Spleen (tissue), 11 donors: ENCODE measurements at regions not wholly inside any gene's neighbourhood (a gene's known extent, or its start where the extent isn't known, plus 50 kb on each side); places are given as distances from the start of the nearest gene placed in this dataset.

Source experiments
- DNase-seq: peaks from one replicate; pipeline ENCODE4 v3.0.0-alpha.2; 2020
- H3K27ac ChIP-seq, 8 donors: fragments of 200-600 bp; sonication (generic) in 7 of 8; 1 replicate in 4 of 8; 2 replicates in 4 of 8; pipeline versions ENCODE4 v1.5.0 to v1.8.0; 2016 to 2021; ENCODE audit warnings: inconsistent platforms in 4 of 8, mild to moderate bottlenecking in 4 of 8, moderate library complexity in 1 of 8
- H3K27me3 ChIP-seq, 7 donors: fragments of 200-600 bp; sonication (generic) in 6 of 7; replicated peaks in 1 of 7; 1 replicate in 4 of 7; 2 replicates in 3 of 7; pipeline versions ENCODE4 v1.5.0 to v1.8.0; 2016 to 2021; ENCODE audit warnings: inconsistent platforms in 3 of 7, mild to moderate bottlenecking in 1 of 7
- H3K36me3 ChIP-seq, 6 donors: fragments of 200-600 bp; sonication (generic) in 5 of 6; 1 replicate in 4 of 6; 2 replicates in 2 of 6; pipeline versions ENCODE4 v1.5.0 to v1.8.0; 2016 to 2021; ENCODE audit warnings: inconsistent platforms in 2 of 6
- H3K4me1 ChIP-seq, 6 donors: fragments of 200-600 bp; sonication (generic) in 5 of 6; 1 replicate in 3 of 6; 2 replicates in 3 of 6; pipeline versions ENCODE4 v1.5.0 to v1.8.0; 2016 to 2021; ENCODE audit warnings: inconsistent platforms in 3 of 6
- H3K4me3 ChIP-seq, 8 donors: fragments of 200-600 bp; sonication (generic) in 7 of 8; 1 replicate in 4 of 8; 2 replicates in 4 of 8; pipeline versions ENCODE4 v1.5.0 to v1.8.0; 2016 to 2021; ENCODE audit warnings: inconsistent platforms in 4 of 8, mild to moderate bottlenecking in 4 of 8, moderate library complexity in 2 of 8
- H3K9me3 ChIP-seq, 8 donors: fragments of 200-600 bp; sonication (generic) in 7 of 8; 1 replicate in 4 of 8; 2 replicates in 4 of 8; pipeline versions ENCODE4 v1.5.0 to v1.8.0; 2016 to 2021; ENCODE audit warnings: inconsistent platforms in 4 of 8
- CTCF ChIP-seq, 11 experiments: fragments of 200-600 bp in 7 of 11; fragments of 450-650 bp in 4 of 11; sonication (generic) in 4 of 11; IDR thresholded peaks in 8 of 11; conservative IDR thresholded peaks in 3 of 11; 1 replicate in 7 of 11; 2 replicates in 4 of 11; pipeline versions ENCODE4 v1.4.0 to v1.8.0; 2016 to 2021; ENCODE audit warnings: antibody characterized with exemption in 11 of 11, inconsistent platforms in 4 of 11, mild to moderate bottlenecking in 1 of 11
- POLR2A ChIP-seq, 3 donors: fragments of 450-650 bp; IDR thresholded peaks; one replicate each; pipeline ENCODE4 v1.5.1; 2017; ENCODE audit warnings: antibody characterized with exemption in 3 of 3, mild to moderate bottlenecking in 1 of 3
- POLR2AphosphoS5 ChIP-seq, 3 donors: sonication (generic); formaldehyde crosslinking; IDR thresholded peaks; one replicate each; pipeline ENCODE4 v1.5.1; 2017; ENCODE audit warnings: antibody characterized with exemption in 3 of 3
- WGBS, 5 donors: extraction: QIAGEN DNeasy Blood & Tissue Kit in 3 of 5; methylation state at CpG; one replicate each; pipeline versions ENCODE4 v1.1.5 to v1.1.7; 2013 to 2018; 5-methylcytosine and 5-hydroxymethylcytosine counted together
- intact Hi-C: fragments of 100-400 bp; cut with DNase I; formaldehyde crosslinking; loops from one replicate; pipeline ENCODE4 v1.15.0; 2023; ENCODE audit warnings: low total_unique reads
- donor health status: healthy with polysubstance abuse.
- donor health status: DM: no; HTN: no; CAD: no; lungs with moderate emphysema.
- donor health status: DM: no; HTN: no; CAD: no.
- donor health status: Bipolar disorder and iron deficiency.
- donor health status: healthy.
- donor health status: DM: no; HTN: no; CAD: no.
- donor health status: DM: yes; HTN: yes; CAD: no.

GRCh38 chr14:46399049-46399448 is 252.5 kb downstream of the RPL10L start:
- no peaks in the 10 kb centered on the region for H3K27me3 ChIP-seq
- 82 to 90% (median 84%) methylated on average over 5 of the region's 5 CpGs for WGBS, 5 donors
- peaks cover 0 to 9% (median 0%) of the 10 kb centered on the region in 8 donors for H3K9me3 ChIP-seq
- H3K27ac ChIP-seq = no peak overlapping the region
- TF ChIP-seq POLR2AphosphoS5 (IDR thresholded peaks at IDR 0.05) (no peak), POLR2A (IDR thresholded peaks at IDR 0.05) (no peak)
- no peaks in the 10 kb centered on the region for H3K36me3 ChIP-seq
- no peak for DNase-seq
- H3K4me3 ChIP-seq = no peak overlapping the region
- intact Hi-C loops = no loop called here
- H3K4me1 ChIP-seq = no peaks in the 10 kb centered on the region

- Histone ChIP-seq H3K4me1 (no peaks in the 10 kb centered on the region), H3K9me3 (peaks cover 0 to 18% (median 5%) of the 10 kb centered on the region in 8 donors), H3K27ac (peak overlapping the region in 1 of 8 donors; percentile 18), H3K27me3 (no peaks in the 10 kb centered on the region), H3K36me3 (no peaks in the 10 kb centered on the region), H3K4me3 (no peak overlapping the region)
- intact Hi-C loops = no loop called here
- 73 to 80% (median 75%) methylated on average over 10 of the region's 10 CpGs for WGBS, 5 donors
- peak; percentile 40 for DNase-seq
- TF ChIP-seq POLR2AphosphoS5 (IDR thresholded peaks at IDR 0.05) (no peak), CTCF (IDR thresholded peaks at IDR 0.05 in 8 of 11, conservative IDR thresholded peaks at IDR 0.05 in 3 of 11) (no peak), POLR2A (IDR thresholded peaks at IDR 0.05) (no peak)
Measured at GRCh38 chr14:46384611-46385010, 267.0 kb downstream of the RPL10L start.

- H3K4me3 ChIP-seq = no peak overlapping the region
- no peaks in the 10 kb centered on the region for H3K4me1 ChIP-seq
- WGBS, 5 donors = 66 to 92% (median 85%) methylated on average over 2 of the region's 2 CpGs
- DNase-seq = no peak
- H3K9me3 ChIP-seq = peaks cover 0 to 12% (median 5%) of the 10 kb centered on the region in 8 donors
- no peak overlapping the region for H3K27ac ChIP-seq
- TF ChIP-seq POLR2A (IDR thresholded peaks at IDR 0.05) = no peak
- TF ChIP-seq POLR2AphosphoS5 (IDR thresholded peaks at IDR 0.05) = no peak
- TF ChIP-seq CTCF (IDR thresholded peaks at IDR 0.05 in 8 of 11, conservative IDR thresholded peaks at IDR 0.05 in 3 of 11) = no peak
- H3K27me3 ChIP-seq = no peaks in the 10 kb centered on the region
- intact Hi-C loops = no loop called here
- no peaks in the 10 kb centered on the region for H3K36me3 ChIP-seq
Measured at GRCh38 chr14:46381674-46382073, 269.9 kb downstream of the RPL10L start.

- Histone ChIP-seq H3K4me3 (no peak overlapping the region), H3K4me1 (no peaks in the 10 kb centered on the region), H3K27ac (no peak overlapping the region), H3K36me3 (no peaks in the 10 kb centered on the region), H3K27me3 (no peaks in the 10 kb centered on the region), H3K9me3 (peaks cover 0 to 12% (median 3%) of the 10 kb centered on the region in 8 donors)
- DNase-seq = no peak
- TF ChIP-seq POLR2AphosphoS5 (IDR thresholded peaks at IDR 0.05) = no peak
- TF ChIP-seq CTCF (IDR thresholded peaks at IDR 0.05 in 8 of 11, conservative IDR thresholded peaks at IDR 0.05 in 3 of 11) = no peak
- TF ChIP-seq POLR2A (IDR thresholded peaks at IDR 0.05) = no peak
- intact Hi-C loops = no loop called here
- 83 to 93% (median 92%) methylated on average over 5 of the region's 5 CpGs for WGBS, 5 donors
Measured at GRCh38 chr14:46378248-46378647, 273.3 kb downstream of the RPL10L start.

- H3K27ac ChIP-seq = no peak overlapping the region
- no peaks in the 10 kb centered on the region for H3K4me1 ChIP-seq
- intact Hi-C loops = no loop called here
- 59 to 81% (median 76%) methylated on average over 3 of the region's 3 CpGs for WGBS, 5 donors
- TF ChIP-seq POLR2AphosphoS5 (IDR thresholded peaks at IDR 0.05) (no peak), POLR2A (IDR thresholded peaks at IDR 0.05) (no peak), CTCF (IDR thresholded peaks at IDR 0.05 in 8 of 11, conservative IDR thresholded peaks at IDR 0.05 in 3 of 11) (no peak)
- H3K4me3 ChIP-seq = no peak overlapping the region
- H3K9me3 ChIP-seq = peaks cover 0 to 20% (median 6%) of the 10 kb centered on the region in 8 donors
- H3K36me3 ChIP-seq = no peaks in the 10 kb centered on the region
- no peaks in the 10 kb centered on the region for H3K27me3 ChIP-seq
- no peak for DNase-seq
Measured at GRCh38 chr14:46377305-46377704, 274.3 kb downstream of the RPL10L start.
